HG02938 (cell line): ENCODE measurements at regions not wholly inside any gene's neighbourhood (a gene's known extent, or its start where the extent isn't known, plus 50 kb on each side); places are given as distances from the start of the nearest gene placed in this dataset.
"Not testable (repeated sequence)": the region's sequence is repeated elsewhere in the genome, so short reads cannot be mapped to it uniquely, and the experiment has no call there.

Experiments used
- ATAC-seq: cut with Tn5 transposase; IDR thresholded peaks from one replicate; pipeline ENCODE4 v1.9.1; 2021; ENCODE audit warnings: mild to moderate bottlenecking, moderate library complexity; ENCODE audit not compliant: unreplicated experiment

DNA sequence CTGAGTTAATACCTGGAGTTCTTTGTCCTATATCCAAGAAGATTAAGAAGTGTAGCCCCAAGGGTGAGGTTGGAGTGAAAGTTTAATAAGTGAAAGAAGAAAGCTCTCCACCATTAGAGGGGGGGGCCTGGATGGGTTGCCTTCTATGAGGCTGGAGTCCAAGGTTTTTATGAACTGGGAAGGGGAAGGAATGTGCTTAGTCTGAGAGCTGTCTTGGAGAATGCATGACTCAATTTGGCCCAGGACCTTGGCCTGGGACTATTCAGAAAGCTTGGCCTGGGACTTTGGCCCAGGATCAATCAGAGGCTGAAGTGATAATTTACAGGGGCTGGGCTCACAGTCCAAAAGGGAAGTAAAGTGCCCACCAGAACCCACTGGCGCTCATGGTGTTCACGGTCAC lies 1049.0 kb upstream of the GRIA3 start:
- ATAC-seq: no peak

DNA sequence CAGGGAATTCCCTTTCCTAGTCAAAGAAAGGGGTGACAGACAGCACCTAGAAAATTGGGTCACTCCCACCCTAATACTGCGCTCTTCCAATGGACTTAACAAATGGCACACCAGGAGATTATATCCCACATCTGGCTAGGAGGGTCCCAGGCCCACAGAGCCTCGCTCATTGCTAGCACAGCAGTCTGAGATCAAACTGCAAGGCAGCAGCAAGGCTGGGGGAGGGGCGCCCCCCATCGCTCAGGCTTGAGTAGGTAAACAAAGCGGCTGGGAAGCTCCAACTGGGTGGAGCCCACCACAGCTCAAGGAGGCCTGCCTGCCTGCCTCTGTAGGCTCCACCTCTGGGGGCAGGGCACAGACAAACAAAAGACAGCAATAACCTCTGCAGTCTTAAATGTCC lies 1043.9 kb upstream of the GRIA3 start:
- not testable (repeated sequence) for ATAC-seq

GRCh38 chrX:122154019-122154418 lies 1030.1 kb upstream of the GRIA3 start:
- ATAC-seq: no peak

DNA sequence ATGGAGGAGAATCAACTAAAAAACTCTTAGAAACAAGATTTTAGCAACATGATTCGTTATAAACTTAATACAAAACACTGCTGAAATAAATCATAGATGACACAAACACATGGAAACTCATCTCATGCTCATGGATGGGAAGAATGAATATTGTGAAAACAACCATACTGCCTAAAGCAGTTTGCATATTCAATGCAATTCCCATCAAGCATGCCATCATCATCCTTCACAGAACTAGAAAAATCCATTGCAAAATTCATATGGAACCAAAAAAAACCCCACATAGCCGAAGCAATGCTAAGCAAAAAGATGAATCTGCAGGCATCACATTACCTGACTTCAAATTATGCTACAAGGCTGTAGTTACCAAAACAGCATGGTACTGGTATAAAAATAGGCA lies 1015.8 kb upstream of the GRIA3 start:
- ATAC-seq: no peak

GRCh38 chrX:122184791-122185190 lies 999.3 kb upstream of the GRIA3 start:
- no peak for ATAC-seq

DNA sequence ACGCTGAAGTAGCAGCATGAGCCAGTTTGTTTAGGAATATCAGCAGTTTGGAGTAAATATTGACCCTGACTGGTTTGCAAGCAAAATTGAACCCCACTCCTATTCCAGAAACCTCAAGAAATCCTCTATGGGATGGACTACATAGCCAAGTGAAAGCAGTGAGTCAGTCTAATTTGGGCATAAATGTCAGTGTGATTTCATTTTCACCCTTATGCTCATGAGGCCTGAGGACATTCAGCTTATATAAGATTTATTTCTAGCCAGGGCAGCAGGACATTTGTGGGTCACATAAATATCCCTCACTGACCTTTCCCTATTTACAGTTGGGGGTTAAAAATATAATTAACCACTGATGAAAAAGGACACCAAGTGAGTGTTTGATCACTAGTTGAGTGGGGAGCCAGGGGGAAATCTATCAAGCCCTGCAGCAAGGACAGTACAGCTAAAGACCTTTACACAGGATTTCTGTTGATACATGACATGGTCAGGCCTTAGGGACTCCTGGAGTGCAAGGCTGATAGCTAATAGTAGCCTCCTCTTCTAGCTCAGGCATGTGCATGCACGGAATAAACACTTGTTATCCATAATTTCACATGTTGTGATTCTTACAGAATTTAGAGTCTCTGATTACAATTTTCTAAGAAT lies 996.9 kb upstream of the GRIA3 start:
- no peak for ATAC-seq

DNA sequence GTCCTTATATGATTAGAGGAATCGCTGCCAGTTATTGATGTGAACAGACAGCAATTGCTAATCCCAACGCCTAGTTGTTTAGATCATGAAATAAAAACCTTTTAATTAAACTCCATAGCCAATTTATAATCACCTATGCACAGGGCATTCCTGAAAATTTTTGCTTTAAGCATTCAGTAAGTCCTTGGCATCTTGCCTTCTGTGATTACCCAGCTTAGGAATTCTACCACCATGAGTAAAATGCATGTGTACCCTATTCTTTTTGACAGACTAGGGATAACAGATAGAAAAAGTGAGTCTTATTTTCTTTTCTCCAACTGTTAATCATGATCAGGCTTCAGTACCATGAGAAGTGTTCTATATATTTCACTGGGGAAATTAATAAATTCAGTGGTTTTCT lies 995.3 kb upstream of the GRIA3 start:
- ATAC-seq: no peak

GRCh38 chrX:122196343-122196742 lies 987.7 kb upstream of the GRIA3 start:
- no peak for ATAC-seq

- no peak for ATAC-seq
These were observed 980.7 kb upstream of the GRIA3 start for GRCh38 chrX:122203399-122203798.

DNA sequence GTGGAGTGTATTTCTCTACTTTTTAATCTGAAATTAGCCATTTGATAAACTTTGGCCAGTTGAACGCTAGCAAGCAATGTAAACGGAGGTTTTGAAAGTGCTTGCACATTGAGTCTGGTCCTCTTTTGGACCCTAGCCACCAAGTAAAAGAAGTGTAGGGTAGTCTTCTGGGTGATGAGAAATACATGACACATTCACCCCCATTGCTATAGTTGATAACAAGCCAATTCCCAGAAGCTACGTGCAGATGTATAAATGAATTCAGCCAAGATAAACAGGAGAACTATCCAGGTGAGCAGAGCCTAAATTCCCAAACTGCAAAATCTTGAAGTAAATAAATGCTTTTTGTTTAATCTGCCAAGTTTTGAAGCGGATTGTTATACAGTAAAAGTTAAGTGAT lies 965.4 kb upstream of the GRIA3 start:
- ATAC-seq: no peak

DNA sequence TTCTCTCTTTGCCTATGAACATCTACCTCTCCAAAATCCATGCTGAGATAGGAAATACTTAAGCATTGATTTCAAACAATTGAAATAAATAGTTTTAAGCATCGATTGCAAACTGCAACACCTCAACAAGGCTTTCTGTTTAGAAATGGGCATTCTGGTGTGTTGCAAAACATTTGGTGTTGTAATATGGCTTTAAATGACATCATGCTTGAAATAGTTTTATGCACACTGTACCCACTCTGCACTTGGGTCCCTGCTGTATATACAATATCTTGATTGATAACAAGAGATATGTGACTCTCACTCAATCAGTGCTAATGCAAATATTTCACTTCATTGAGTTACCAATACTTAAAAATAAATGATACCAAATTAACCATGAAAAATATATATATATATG lies 964.9 kb upstream of the GRIA3 start:
- no peak for ATAC-seq

- no peak for ATAC-seq
These were observed 964.3 kb upstream of the GRIA3 start for GRCh38 chrX:122219735-122220134.

GRCh38 chrX:122220644-122221373 lies 963.3 kb upstream of the GRIA3 start:
- ATAC-seq: no peak

- not testable (repeated sequence) for ATAC-seq
These were observed 962.3 kb upstream of the GRIA3 start for GRCh38 chrX:122221810-122222209.

GRCh38 chrX:122224137-122224536 lies 959.9 kb upstream of the GRIA3 start:
- ATAC-seq: not testable (repeated sequence)

GRCh38 chrX:122238801-122239200 lies 945.3 kb upstream of the GRIA3 start:
- ATAC-seq: no peak

GRCh38 chrX:122241959-122242358 lies 942.1 kb upstream of the GRIA3 start:
- ATAC-seq: no peak

DNA sequence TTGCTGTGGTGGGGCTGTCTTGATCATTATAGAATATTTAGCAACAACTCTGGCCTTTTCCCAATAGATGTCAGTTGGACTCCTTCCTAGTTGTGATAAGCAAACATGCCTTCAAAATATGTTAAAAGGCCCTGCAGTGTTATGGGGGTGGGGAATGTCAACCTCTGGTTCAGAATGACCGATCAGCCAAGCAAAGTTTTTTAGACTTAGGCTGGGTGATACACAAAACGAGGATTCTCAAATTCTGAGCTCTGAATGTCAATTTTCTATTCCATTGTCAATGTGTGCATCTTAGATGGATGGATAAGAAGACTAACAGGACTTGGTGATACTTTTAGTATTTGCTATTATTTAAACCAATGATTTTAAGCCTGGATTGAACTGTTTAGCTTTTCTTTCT lies 940.0 kb upstream of the GRIA3 start:
- ATAC-seq: no peak

- ATAC-seq: no peak
These were observed 938.9 kb upstream of the GRIA3 start for GRCh38 chrX:122245175-122245574.

GRCh38 chrX:122245943-122246342 lies 938.1 kb upstream of the GRIA3 start:
- no peak for ATAC-seq

DNA sequence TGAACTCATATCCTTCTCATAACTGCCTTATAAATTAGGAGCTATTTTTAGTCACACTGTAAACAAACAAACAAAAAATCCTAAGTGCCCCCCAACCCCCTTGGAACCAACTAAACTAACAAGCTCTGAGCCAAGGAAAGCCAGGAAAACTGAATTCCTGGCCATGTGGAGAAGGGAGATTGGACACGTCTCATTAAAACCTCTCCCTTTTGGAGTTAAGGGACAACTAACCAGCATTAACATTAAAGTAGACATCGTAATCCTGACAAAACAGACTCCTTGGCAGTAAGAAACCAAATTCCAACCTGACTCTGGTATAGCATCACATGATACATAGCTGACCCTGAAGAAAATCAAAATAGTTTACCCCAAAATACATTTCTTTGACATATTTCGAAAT lies 937.1 kb upstream of the GRIA3 start:
- no peak for ATAC-seq

DNA sequence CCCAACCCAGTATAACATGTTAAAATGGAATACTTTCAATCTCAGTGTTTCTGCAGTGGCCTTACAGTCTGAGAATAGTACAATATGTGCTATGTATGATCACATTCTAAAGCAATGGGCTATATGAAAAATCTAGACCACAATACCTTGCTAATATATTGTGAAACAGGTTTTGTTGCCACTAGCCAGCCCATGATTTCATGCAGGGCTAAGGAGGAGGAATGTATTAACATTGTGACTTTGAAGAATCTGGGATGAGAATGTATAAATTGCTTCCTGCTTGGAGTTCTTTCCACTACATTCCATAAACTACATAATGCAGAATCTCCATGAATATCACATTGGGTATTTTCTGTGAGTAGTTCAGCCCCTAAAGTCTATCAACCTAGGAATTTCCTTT lies 935.4 kb upstream of the GRIA3 start:
- no peak for ATAC-seq

DNA sequence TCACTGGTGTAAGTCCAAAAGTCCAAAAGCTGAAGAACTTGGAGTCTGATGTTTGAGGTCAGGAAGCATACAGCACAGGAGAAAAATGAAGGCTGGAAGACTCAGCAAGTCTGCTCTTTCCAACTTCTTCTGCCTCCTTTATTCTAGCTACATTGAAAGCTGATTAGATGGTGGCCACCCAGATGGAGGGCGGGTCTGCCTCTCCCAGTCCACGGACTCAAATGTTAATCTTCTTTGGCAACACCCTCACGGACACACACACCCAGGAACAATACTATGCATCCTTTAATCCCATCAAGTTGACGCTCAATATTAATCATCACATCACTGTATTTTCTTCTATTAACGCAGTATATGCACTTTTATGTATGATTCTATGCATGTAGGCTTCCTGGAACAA lies 931.6 kb upstream of the GRIA3 start:
- ATAC-seq: no peak
